ENCODE measurements at regions not wholly inside any gene's neighbourhood (a gene's known extent, or its start where the extent isn't known, plus 50 kb on each side); places are given as distances from the start of the nearest gene placed in this dataset.
A peak's percentile ranks its signal among the peaks of the same experiment; 100 is the strongest.

GRCh38 chr3:86788371-86788770 is 202.6 kb downstream of the VGLL3 start:
- TF ChIP-seq GABPA (IDR thresholded peaks at IDR 0.05 in 1 of 2, conservative IDR thresholded peaks at IDR 0.05 in 1 of 2) (no peak), HNF4A (conservative IDR thresholded peaks at IDR 0.05) (no peak)
- no peaks in the 10 kb centered on the region for H3K36me3 ChIP-seq (ENCODE audit: control insufficient read depth in 4 of 4, insufficient read depth in 3 of 4, low read depth in 1 of 4, low read length in 3 of 4)
- H3K27ac ChIP-seq (ENCODE audit: low read depth in 1 of 2, low read length in 2 of 2): no peak overlapping the region
- H3K27me3 ChIP-seq (ENCODE audit: control insufficient read depth in 4 of 4, insufficient read depth in 4 of 4, low read length in 3 of 4): no peaks in the 10 kb centered on the region
- WGBS: 76% methylated on average over 2 of the region's 2 CpGs
- no peak for DNase-seq (ENCODE audit: low spot score)
- no peak overlapping the region for H3K4me3 ChIP-seq (ENCODE audit: low read depth in 1 of 3, low read length in 3 of 3)
- H3K9me3 ChIP-seq (ENCODE audit: control insufficient read depth in 4 of 4, low read length in 3 of 4): no peaks in the 10 kb centered on the region
- H3K4me1 ChIP-seq (ENCODE audit: control insufficient read depth in 4 of 4, insufficient read depth in 4 of 4, low read length in 3 of 4): no peaks in the 10 kb centered on the region
- no peak overlapping the region for H3K9ac ChIP-seq (ENCODE audit: low read depth in 1 of 2, low read length in 2 of 2)

DNA sequence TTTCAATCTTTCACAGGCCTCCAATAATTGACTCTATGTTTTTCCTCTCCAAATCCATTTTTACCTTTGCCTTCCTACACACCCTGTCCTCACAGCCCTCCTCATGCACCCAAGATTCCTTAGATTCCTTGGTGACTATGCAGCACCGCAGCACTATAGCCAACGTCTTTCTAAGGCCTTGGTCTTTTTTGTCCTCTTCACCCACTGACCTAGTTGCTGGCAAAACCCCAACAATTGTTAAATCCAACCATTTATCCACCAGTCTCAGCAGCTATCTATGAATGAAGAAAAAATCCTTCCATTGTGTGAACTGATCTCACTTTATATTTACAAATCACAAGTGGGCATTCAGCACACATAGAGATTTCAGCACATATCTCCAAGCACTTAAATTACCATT is 203.9 kb downstream of the VGLL3 start:
- Histone ChIP-seq H3K4me3 (ENCODE audit: low read depth in 1 of 3, low read length in 3 of 3) (no peak overlapping the region), H3K9ac (ENCODE audit: low read depth in 1 of 2, low read length in 2 of 2) (no peak overlapping the region), H3K4me1 (ENCODE audit: control insufficient read depth in 4 of 4, insufficient read depth in 4 of 4, low read length in 3 of 4) (no peaks in the 10 kb centered on the region), H3K36me3 (ENCODE audit: control insufficient read depth in 4 of 4, insufficient read depth in 3 of 4, low read depth in 1 of 4, low read length in 3 of 4) (no peaks in the 10 kb centered on the region), H3K27ac (ENCODE audit: low read depth in 1 of 2, low read length in 2 of 2) (no peak overlapping the region), H3K27me3 (ENCODE audit: control insufficient read depth in 4 of 4, insufficient read depth in 4 of 4, low read length in 3 of 4) (no peaks in the 10 kb centered on the region), H3K9me3 (ENCODE audit: control insufficient read depth in 4 of 4, low read length in 3 of 4) (no peaks in the 10 kb centered on the region)
- WGBS: 55% methylated on average over 2 of the region's 2 CpGs
- TF ChIP-seq TAF1 (conservative IDR thresholded peaks at IDR 0.05) (no peak), ZBTB33 (IDR thresholded peaks at IDR 0.05) (no peak), JUND (IDR thresholded peaks at IDR 0.05) (no peak), HNF4A (conservative IDR thresholded peaks at IDR 0.05) (no peak), SP1 (IDR thresholded peaks at IDR 0.05) (no peak), HNF4G (IDR thresholded peaks at IDR 0.05) (no peak), FOXA2 (IDR thresholded peaks at IDR 0.05) (no peak), CTCF (IDR thresholded peaks at IDR 0.05; ENCODE audit: low read depth, low read length, missing input control) (no peak), YY1 (IDR thresholded peaks at IDR 0.05) (no peak)
- TF ChIP-seq, protein P1, sequence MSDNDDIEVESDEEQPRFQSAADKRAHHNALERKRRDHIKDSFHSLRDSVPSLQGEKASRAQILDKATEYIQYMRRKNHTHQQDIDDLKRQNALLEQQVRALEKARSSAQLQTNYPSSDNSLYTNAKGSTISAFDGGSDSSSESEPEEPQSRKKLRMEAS (IDR thresholded peaks at IDR 0.05): no peak
- no peak for DNase-seq (ENCODE audit: low spot score)

DNA sequence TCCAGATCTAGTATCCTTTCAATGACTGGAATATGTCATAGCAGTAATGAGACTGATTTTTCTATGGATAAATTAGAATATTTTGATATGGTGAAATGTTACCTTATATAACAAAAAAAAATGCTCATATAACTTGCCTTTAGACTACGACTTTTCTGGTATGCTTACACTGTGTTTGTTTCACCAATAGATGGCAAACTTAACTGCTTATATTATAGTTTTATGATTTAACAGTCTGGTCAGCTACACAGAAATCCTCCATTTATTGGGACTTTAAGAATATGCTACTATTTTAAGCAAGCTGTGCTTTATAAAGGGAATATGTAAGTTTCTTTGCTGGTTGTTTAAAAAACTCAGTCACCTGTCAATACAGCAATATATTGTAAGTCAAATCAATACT is 205.6 kb downstream of the VGLL3 start:
- 63% methylated on average over 1 of the region's 1 CpG for WGBS
- Histone ChIP-seq H3K4me3 (ENCODE audit: low read depth in 1 of 3, low read length in 3 of 3) (no peak overlapping the region), H3K27me3 (ENCODE audit: control insufficient read depth in 4 of 4, insufficient read depth in 4 of 4, low read length in 3 of 4) (no peaks in the 10 kb centered on the region), H3K9ac (ENCODE audit: low read depth in 1 of 2, low read length in 2 of 2) (no peak overlapping the region), H3K4me1 (ENCODE audit: control insufficient read depth in 4 of 4, insufficient read depth in 4 of 4, low read length in 3 of 4) (no peaks in the 10 kb centered on the region), H3K9me3 (ENCODE audit: control insufficient read depth in 4 of 4, low read length in 3 of 4) (no peaks in the 10 kb centered on the region), H3K27ac (ENCODE audit: low read depth in 1 of 2, low read length in 2 of 2) (no peak overlapping the region), H3K36me3 (ENCODE audit: control insufficient read depth in 4 of 4, insufficient read depth in 3 of 4, low read depth in 1 of 4, low read length in 3 of 4) (no peaks in the 10 kb centered on the region)
- TF ChIP-seq REST (IDR thresholded peaks at IDR 0.05) (no peak), TAF1 (conservative IDR thresholded peaks at IDR 0.05) (no peak), RAD21 (IDR thresholded peaks at IDR 0.05) (peak; percentile 10 to 12)
- no peak for DNase-seq (ENCODE audit: low spot score)
